CD4-positive, CD25-positive, alpha-beta regulatory T cell (primary cell): ENCODE measurements at regions not wholly inside any gene's neighbourhood (a gene's known extent, or its start where the extent isn't known, plus 50 kb on each side); places are given as distances from the start of the nearest gene placed in this dataset.

Experiments
- ATAC-seq, 2 donors: fragments of 150-1000 bp; cut with Tn5 transposase; one replicate each; pipeline ENCODE4 v1.10.0; 2021; ENCODE audit warnings: low read depth in 2 of 2, moderate number of reproducible peaks in 2 of 2, moderate library complexity in 1 of 2
- DNase-seq, 3 donors: peaks; one replicate each; pipeline versions ENCODE4 v3.0.0 to v3.0.0-alpha.2; 2012 to 2022; ENCODE audit warnings: mixed read lengths in 1 of 3
- H3K27ac ChIP-seq: one replicate; pipeline ENCODE4 v1.7.0; 2013; ENCODE audit warnings: mild to moderate bottlenecking, low read length; ENCODE audit not compliant: insufficient read depth, poor library complexity, severe bottlenecking
- H3K27me3 ChIP-seq: one replicate; pipeline ENCODE4 v1.7.0; 2013; ENCODE audit warnings: low read length; ENCODE audit not compliant: control insufficient read depth, insufficient read depth
- H3K36me3 ChIP-seq: one replicate; pipeline ENCODE4 v1.7.0; 2013; ENCODE audit warnings: mild to moderate bottlenecking, low read length, moderate library complexity; ENCODE audit not compliant: control insufficient read depth, insufficient read depth
- H3K4me1 ChIP-seq: 2 replicates; pipeline ENCODE4 v1.7.0; 2013; ENCODE audit warnings: mild to moderate bottlenecking, low read length; ENCODE audit not compliant: insufficient read depth, control insufficient read depth, poor library complexity, severe bottlenecking
- H3K4me3 ChIP-seq: one replicate; pipeline ENCODE4 v1.7.0; 2013; ENCODE audit warnings: low read depth, mild to moderate bottlenecking, low read length, moderate library complexity
- H3K9me3 ChIP-seq, 2 experiments: 1 replicate in 1 of 2; 2 replicates in 1 of 2; pipeline ENCODE4 v1.7.0; 2013; ENCODE audit warnings: low read length in 2 of 2, mild to moderate bottlenecking in 1 of 2, moderate library complexity in 1 of 2; ENCODE audit not compliant: control insufficient read depth in 2 of 2
- H3K27ac Mint-ChIP-seq, 3 donors: one replicate each; pipeline ENCODE4 v1.8.0; 2020 to 2022; ENCODE audit warnings: mild to moderate bottlenecking in 3 of 3, mixed read lengths in 3 of 3, moderate library complexity in 2 of 3
- H3K27me3 Mint-ChIP-seq: one replicate; pipeline ENCODE4 v1.8.0; 2022; ENCODE audit warnings: mild to moderate bottlenecking, mixed read lengths
- H3K36me3 Mint-ChIP-seq: one replicate; pipeline ENCODE4 v1.8.0; 2020; ENCODE audit warnings: mixed read lengths
- H3K4me1 Mint-ChIP-seq, 4 donors: one replicate each; pipeline ENCODE4 v1.8.0; 2020 to 2022; ENCODE audit warnings: mixed read lengths in 4 of 4, mild to moderate bottlenecking in 1 of 4
- H3K4me3 Mint-ChIP-seq, 4 donors: one replicate each; pipeline ENCODE4 v1.8.0; 2020 to 2022; ENCODE audit warnings: mild to moderate bottlenecking in 4 of 4, mixed read lengths in 4 of 4, moderate library complexity in 3 of 4
- H3K9me3 Mint-ChIP-seq, 7 donors: one replicate each; pipeline ENCODE4 v1.8.0; 2020 to 2022; ENCODE audit warnings: mixed read lengths in 7 of 7, mild to moderate bottlenecking in 3 of 7, moderate library complexity in 2 of 7

DNA sequence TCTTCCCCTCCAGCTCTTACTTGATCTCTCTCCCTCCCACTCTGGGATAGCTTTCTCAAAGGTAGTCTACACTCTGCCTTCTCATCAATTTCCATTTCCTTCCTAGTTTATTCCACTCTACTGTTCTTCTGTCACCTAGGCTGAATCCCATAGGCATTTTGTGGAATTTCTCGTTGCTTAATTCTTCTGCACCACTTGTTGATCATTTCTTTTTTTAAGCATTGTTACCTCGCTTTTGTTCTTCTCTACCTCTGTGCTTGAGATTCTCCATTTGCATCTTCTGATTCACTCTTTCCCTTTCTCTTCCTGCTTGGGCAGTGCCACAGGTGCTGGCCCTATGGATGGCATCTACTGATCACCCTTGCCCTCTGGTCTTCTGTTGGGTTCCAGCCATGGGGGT lies 567.2 kb downstream of the CDH26 start:
- DNase-seq: no peak
- H3K9me3 Mint-ChIP-seq: peaks cover 0 to 11% (median 1%) of the 10 kb centered on the region in 7 donors
- H3K27me3 ChIP-seq: no peaks in the 10 kb centered on the region
- peaks cover 8% of the 10 kb centered on the region for H3K27me3 Mint-ChIP-seq
- no peaks in the 10 kb centered on the region for H3K9me3 ChIP-seq
- no peaks in the 10 kb centered on the region for H3K36me3 ChIP-seq
- no peak overlapping the region for H3K27ac ChIP-seq
- H3K4me1 Mint-ChIP-seq: no peaks in the 10 kb centered on the region
- no peak for ATAC-seq
- no peaks in the 10 kb centered on the region for H3K4me1 ChIP-seq
- H3K4me3 Mint-ChIP-seq: no peak overlapping the region
- H3K4me3 ChIP-seq: no peak overlapping the region
- no peaks in the 10 kb centered on the region for H3K36me3 Mint-ChIP-seq
- no peak overlapping the region for H3K27ac Mint-ChIP-seq

DNA sequence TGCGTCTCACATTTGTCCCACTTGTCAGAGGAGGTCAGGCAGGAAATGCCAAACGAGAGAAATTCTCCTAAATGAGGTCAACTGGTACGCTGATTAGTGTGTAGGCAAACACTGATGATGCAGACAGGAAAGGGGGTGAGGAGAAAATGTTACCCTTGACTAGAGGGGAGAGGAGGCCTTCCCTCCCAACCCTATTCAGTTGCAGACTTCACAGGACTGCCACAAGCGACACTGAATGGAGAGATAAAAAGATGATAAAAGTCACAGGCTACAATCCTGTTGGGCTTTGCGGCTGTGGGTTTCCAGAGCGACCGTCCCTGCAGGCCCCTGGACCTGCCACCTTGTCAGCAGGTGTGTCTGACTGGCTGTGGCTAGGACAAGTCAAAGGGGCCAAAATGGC lies 569.4 kb downstream of the CDH26 start:
- ATAC-seq: no peak
- H3K9me3 Mint-ChIP-seq: peaks cover 0 to 12% (median 1%) of the 10 kb centered on the region in 7 donors

DNA sequence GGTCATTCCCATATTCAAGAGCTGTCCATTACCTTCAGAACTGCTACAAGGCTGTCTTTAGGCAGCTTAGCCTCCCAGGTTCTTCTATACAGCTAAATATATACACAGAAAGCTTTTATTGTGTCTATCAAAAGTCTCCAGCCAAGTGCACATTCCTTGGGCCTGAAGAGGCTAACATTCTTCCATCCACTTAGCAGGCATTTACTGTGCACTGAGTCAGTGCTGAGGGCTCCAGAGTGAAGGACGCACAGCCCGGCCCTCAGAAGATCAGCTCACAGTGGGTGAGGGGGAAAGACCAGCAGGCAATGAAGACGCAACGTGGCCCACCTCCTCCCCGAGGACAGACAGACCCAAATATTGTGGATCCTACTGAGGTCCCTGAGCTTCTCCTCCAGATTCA lies 569.9 kb downstream of the CDH26 start:
- no peak for DNase-seq
- Histone ChIP-seq H3K36me3 (no peaks in the 10 kb centered on the region), H3K9me3 (no peaks in the 10 kb centered on the region), H3K27ac (no peak overlapping the region), H3K4me3 (no peak overlapping the region), H3K27me3 (no peaks in the 10 kb centered on the region), H3K4me1 (no peaks in the 10 kb centered on the region)
- H3K36me3 Mint-ChIP-seq: no peaks in the 10 kb centered on the region
- H3K27me3 Mint-ChIP-seq: peaks cover 4% of the 10 kb centered on the region
- peaks cover 0 to 12% (median 1%) of the 10 kb centered on the region in 7 donors for H3K9me3 Mint-ChIP-seq
- H3K4me3 Mint-ChIP-seq: no peak overlapping the region
- ATAC-seq: no peak
- no peak overlapping the region for H3K27ac Mint-ChIP-seq
- H3K4me1 Mint-ChIP-seq: no peaks in the 10 kb centered on the region

More for the DNA sequence above, 569.4 kb downstream of the CDH26 start:
- Mint-ChIP-seq H3K36me3 (no peaks in the 10 kb centered on the region), H3K4me1 (no peaks in the 10 kb centered on the region), H3K27me3 (peaks cover 4% of the 10 kb centered on the region), H3K4me3 (no peak overlapping the region), H3K27ac (no peak overlapping the region)
- DNase-seq: no peak
- H3K9me3 ChIP-seq: no peaks in the 10 kb centered on the region
- H3K27ac ChIP-seq: no peak overlapping the region
- no peak overlapping the region for H3K4me3 ChIP-seq
- no peaks in the 10 kb centered on the region for H3K27me3 ChIP-seq
- no peaks in the 10 kb centered on the region for H3K4me1 ChIP-seq
- H3K36me3 ChIP-seq: no peaks in the 10 kb centered on the region

DNA sequence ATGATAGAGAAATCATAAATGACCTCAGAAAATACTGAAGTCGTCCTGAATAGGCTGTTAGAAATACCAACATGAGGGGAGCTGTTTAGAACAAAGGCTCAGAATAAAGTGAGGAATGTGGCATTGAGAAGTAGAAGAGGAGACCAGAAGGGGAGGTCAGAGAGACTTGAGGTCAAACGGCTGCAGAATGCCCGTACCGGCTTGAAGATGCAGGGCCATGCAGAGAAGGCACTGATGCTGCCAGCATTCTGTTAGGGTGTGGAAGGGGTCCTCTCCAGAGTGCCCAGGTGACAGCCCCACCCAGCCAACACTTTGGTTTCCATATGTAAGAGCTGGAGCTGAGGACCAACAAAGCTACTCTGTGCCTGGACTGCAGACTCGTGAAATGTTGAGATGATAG lies 570.9 kb downstream of the CDH26 start:
- Mint-ChIP-seq H3K27ac (no peak overlapping the region), H3K36me3 (no peaks in the 10 kb centered on the region), H3K4me3 (no peak overlapping the region), H3K4me1 (no peaks in the 10 kb centered on the region), H3K9me3 (peaks cover 0 to 8% (median 1%) of the 10 kb centered on the region in 7 donors), H3K27me3 (peaks cover 4% of the 10 kb centered on the region)
- Histone ChIP-seq H3K4me3 (no peak overlapping the region), H3K27ac (no peak overlapping the region), H3K9me3 (no peaks in the 10 kb centered on the region), H3K27me3 (no peaks in the 10 kb centered on the region), H3K4me1 (no peaks in the 10 kb centered on the region), H3K36me3 (no peaks in the 10 kb centered on the region)
- DNase-seq (no peak), ATAC-seq (no peak)

DNA sequence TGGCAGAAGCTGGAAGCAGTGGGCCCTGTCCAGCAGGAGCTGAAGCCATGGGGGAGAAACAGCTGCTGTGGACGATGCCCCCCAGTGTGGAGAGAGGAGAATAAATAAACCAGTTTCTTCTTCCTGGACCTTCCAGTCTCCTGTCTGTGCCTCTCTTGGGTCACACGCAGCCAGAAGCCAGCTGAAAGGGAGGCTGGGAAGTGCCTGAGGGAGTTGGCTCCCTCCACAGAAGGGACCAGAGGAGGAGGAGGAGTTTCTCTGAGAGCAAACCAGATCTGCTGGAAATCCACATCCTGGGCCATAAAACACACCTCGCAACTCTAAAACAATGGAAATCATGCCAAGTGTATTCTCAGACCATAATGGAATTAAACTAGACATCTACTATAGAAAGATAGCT lies 577.0 kb downstream of the CDH26 start:
- DNase-seq (no peak), ATAC-seq (no peak)
- H3K4me1 Mint-ChIP-seq: no peaks in the 10 kb centered on the region
- Histone ChIP-seq H3K27ac (no peak overlapping the region), H3K4me3 (no peak overlapping the region), H3K9me3 (no peaks in the 10 kb centered on the region), H3K27me3 (no peaks in the 10 kb centered on the region), H3K4me1 (no peaks in the 10 kb centered on the region), H3K36me3 (no peaks in the 10 kb centered on the region)
- peaks cover 0 to 3% (median 0%) of the 10 kb centered on the region in 7 donors for H3K9me3 Mint-ChIP-seq
- H3K27me3 Mint-ChIP-seq: no peaks in the 10 kb centered on the region
- no peaks in the 10 kb centered on the region for H3K36me3 Mint-ChIP-seq
- H3K4me3 Mint-ChIP-seq: no peak overlapping the region
- no peak overlapping the region for H3K27ac Mint-ChIP-seq

DNA sequence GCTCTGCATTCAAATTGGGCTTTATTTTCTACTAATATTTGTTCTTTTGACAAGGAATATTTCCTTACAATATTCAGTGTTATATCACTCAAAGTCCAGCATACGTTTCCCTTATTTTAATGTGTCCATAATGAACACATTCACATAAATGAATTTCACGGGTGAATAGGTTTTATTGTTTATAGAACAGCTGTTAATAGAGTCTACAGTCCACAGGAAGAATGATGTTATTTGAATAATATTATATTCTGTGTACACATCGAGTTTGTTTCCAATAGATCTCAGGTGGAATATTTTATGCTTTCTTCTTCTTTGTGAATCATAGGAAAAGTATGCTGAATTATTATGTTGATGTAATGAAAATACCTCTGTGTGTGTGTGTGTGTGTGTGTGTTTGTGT lies 582.4 kb downstream of the CDH26 start:
- no peak for ATAC-seq
- peaks cover 0 to 1% (median 0%) of the 10 kb centered on the region in 7 donors for H3K9me3 Mint-ChIP-seq
- no peaks in the 10 kb centered on the region for H3K36me3 Mint-ChIP-seq
- no peak overlapping the region for H3K4me3 Mint-ChIP-seq
- Histone ChIP-seq H3K27ac (no peak overlapping the region), H3K27me3 (no peaks in the 10 kb centered on the region), H3K4me1 (no peaks in the 10 kb centered on the region), H3K36me3 (no peaks in the 10 kb centered on the region), H3K4me3 (no peak overlapping the region), H3K9me3 (no peaks in the 10 kb centered on the region)
- no peaks in the 10 kb centered on the region for H3K4me1 Mint-ChIP-seq
- no peaks in the 10 kb centered on the region for H3K27me3 Mint-ChIP-seq
- H3K27ac Mint-ChIP-seq: no peak overlapping the region
- DNase-seq: no peak

DNA sequence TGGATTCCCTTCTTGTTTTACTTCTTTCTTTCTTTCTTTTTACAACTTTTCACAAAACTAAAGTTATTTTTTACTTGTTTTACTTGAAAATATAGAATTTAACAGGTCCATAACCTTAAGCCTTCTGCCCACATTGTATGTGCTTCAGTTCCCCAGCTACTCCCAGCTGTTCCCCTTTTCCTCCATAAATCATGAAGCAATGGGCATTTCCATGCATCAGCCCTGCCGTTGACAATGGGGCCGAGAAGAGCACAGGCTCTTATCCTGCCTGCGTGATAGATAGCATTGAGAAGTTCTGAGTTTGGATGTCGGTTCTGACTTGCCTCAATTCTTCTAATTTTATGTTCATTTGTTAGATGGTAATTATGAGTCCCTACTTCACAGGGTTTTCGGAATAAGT lies 583.8 kb downstream of the CDH26 start:
- Histone ChIP-seq H3K4me3 (no peak overlapping the region), H3K36me3 (no peaks in the 10 kb centered on the region), H3K27ac (no peak overlapping the region), H3K27me3 (no peaks in the 10 kb centered on the region), H3K4me1 (no peaks in the 10 kb centered on the region), H3K9me3 (no peaks in the 10 kb centered on the region)
- Mint-ChIP-seq H3K9me3 (peaks cover 0 to 3% (median 0%) of the 10 kb centered on the region in 7 donors), H3K27me3 (peaks cover 5% of the 10 kb centered on the region), H3K4me3 (no peak overlapping the region), H3K36me3 (no peaks in the 10 kb centered on the region), H3K27ac (no peak overlapping the region), H3K4me1 (no peaks in the 10 kb centered on the region)
- ATAC-seq: no peak
- no peak for DNase-seq

DNA sequence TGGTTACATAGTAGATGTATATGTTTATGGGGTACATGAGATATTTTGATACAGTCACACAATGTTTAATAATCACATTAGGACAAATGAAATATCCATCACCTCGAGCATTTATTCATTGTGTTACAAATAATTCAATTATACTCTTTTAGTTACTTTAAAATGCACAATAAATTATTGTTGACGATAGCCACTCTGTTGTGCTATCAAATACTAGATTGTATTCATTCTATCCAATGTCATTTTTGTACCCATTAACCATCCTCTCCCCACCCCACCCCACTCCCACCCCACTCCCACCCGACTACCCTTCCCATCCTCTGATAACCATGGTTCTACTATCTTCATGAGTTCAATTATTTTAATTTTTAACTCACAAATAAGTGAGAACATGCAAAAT lies 585.4 kb downstream of the CDH26 start:
- Histone ChIP-seq H3K4me3 (no peak overlapping the region), H3K36me3 (no peaks in the 10 kb centered on the region), H3K27me3 (no peaks in the 10 kb centered on the region), H3K27ac (no peak overlapping the region), H3K4me1 (no peaks in the 10 kb centered on the region), H3K9me3 (no peaks in the 10 kb centered on the region)
- DNase-seq: no peak
- peaks cover 5% of the 10 kb centered on the region for H3K27me3 Mint-ChIP-seq
- H3K4me1 Mint-ChIP-seq: no peaks in the 10 kb centered on the region
- no peak overlapping the region for H3K27ac Mint-ChIP-seq
- H3K4me3 Mint-ChIP-seq: no peak overlapping the region
- no peak for ATAC-seq
- peaks cover 0 to 5% (median 0%) of the 10 kb centered on the region in 7 donors for H3K9me3 Mint-ChIP-seq
- H3K36me3 Mint-ChIP-seq: no peaks in the 10 kb centered on the region
